Vagina (tissue), 2 donors: ENCODE measurements at regions not wholly inside any gene's neighbourhood (a gene's known extent, or its start where the extent isn't known, plus 50 kb on each side); places are given as distances from the start of the nearest gene placed in this dataset.

Experiments
- DNase-seq, 2 donors: peaks; one replicate each; pipeline ENCODE4 v3.0.0-alpha.2; 2017; ENCODE audit errors: extremely low spot score in 2 of 2
- H3K27ac ChIP-seq: fragments of 200-600 bp; sonication (generic); one replicate; pipeline ENCODE4 v1.5.1; 2019
- H3K27me3 ChIP-seq: fragments of 200-600 bp; sonication (generic); one replicate; pipeline ENCODE4 v1.5.1; 2019
- H3K36me3 ChIP-seq, 2 donors: fragments of 200-600 bp; sonication (generic); one replicate each; pipeline ENCODE4 v1.5.1; 2017 to 2019
- H3K4me1 ChIP-seq: fragments of 200-600 bp; sonication (generic); one replicate; pipeline ENCODE4 v1.5.1; 2019
- H3K4me3 ChIP-seq, 2 donors: fragments of 200-600 bp; sonication (generic); 1 replicate in 1 of 2; 2 replicates in 1 of 2; pipeline ENCODE4 v1.5.1; 2016 to 2019
- H3K9me3 ChIP-seq: fragments of 200-600 bp; sonication (generic); one replicate; pipeline ENCODE4 v1.5.1; 2019
- CTCF ChIP-seq, 3 experiments: fragments of 450-650 bp in 2 of 3; fragments of 200-600 bp in 1 of 3; sonication (generic) in 1 of 3; IDR thresholded peaks; one replicate each; pipeline ENCODE4 v1.5.1; 2017 to 2019; ENCODE audit warnings: antibody characterized with exemption in 3 of 3, mild to moderate bottlenecking in 2 of 3, moderate library complexity in 2 of 3
- intact Hi-C: fragments of 100-400 bp; cut with DNase I; formaldehyde crosslinking; loops from one replicate; pipeline ENCODE4 v1.15.1; 2023
- small RNA-seq: library from RNA; depleted of rRNA; stranded (forward); fragments of <200 nt; gene quantifications from one replicate; pipeline ENCODE3, GENCODE V24; 2016

GRCh38 chr2:71736091-71736861, 282.9 kb downstream of the DYSF start:
- TF ChIP-seq CTCF (IDR thresholded peaks at IDR 0.05): no peak
- DNase-seq: peak in 1 of 2 donors; percentile 84
- H3K27ac ChIP-seq: no peak overlapping the region
- H3K27me3 ChIP-seq: no peaks in the 10 kb centered on the region
- no peaks in the 10 kb centered on the region for H3K4me1 ChIP-seq
- no peak overlapping the region for H3K4me3 ChIP-seq
- H3K9me3 ChIP-seq: no peaks in the 10 kb centered on the region
- intact Hi-C loops: no loop called here
- H3K36me3 ChIP-seq: no peaks in the 10 kb centered on the region

Small RNAs in the stretch of these regions (small RNA-seq; reads per million reads assigned to genes)
- 0.60 reads per million for gene RPS20P10
